ENCODE measurements at regions not wholly inside any gene's neighbourhood (a gene's known extent, or its start where the extent isn't known, plus 50 kb on each side); places are given as distances from the start of the nearest gene placed in this dataset.
A peak's percentile ranks its signal among the peaks of the same experiment; 100 is the strongest.

DNA sequence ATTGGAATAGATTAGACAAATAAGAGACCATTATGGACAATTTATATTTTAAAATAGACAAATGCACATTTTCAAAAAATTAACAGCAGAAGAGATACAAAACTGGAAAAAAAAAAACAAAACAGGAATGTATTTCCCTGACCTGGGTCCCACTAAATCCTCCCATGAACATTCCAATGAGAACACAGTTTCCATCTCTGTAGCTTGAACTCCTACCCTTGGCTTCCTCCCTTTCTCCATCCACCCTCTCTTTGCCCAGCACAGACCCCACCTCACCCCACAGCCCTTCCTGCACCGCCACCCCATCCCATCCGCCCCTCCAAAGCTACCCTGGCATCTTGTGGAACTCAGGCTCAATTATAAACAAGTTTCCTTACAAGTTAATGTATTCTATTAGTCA is 71.2 kb upstream of the MPP7 start:
- TF ChIP-seq POLR2A (IDR thresholded peaks at IDR 0.05): no peak
- TF ChIP-seq, protein P1, sequence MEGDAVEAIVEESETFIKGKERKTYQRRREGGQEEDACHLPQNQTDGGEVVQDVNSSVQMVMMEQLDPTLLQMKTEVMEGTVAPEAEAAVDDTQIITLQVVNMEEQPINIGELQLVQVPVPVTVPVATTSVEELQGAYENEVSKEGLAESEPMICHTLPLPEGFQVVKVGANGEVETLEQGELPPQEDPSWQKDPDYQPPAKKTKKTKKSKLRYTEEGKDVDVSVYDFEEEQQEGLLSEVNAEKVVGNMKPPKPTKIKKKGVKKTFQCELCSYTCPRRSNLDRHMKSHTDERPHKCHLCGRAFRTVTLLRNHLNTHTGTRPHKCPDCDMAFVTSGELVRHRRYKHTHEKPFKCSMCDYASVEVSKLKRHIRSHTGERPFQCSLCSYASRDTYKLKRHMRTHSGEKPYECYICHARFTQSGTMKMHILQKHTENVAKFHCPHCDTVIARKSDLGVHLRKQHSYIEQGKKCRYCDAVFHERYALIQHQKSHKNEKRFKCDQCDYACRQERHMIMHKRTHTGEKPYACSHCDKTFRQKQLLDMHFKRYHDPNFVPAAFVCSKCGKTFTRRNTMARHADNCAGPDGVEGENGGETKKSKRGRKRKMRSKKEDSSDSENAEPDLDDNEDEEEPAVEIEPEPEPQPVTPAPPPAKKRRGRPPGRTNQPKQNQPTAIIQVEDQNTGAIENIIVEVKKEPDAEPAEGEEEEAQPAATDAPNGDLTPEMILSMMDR (IDR thresholded peaks at IDR 0.05): no peak
- Histone ChIP-seq H3K27ac (no peak overlapping the region), H3K4me3 (no peak overlapping the region), H3K4me1 (no peaks in the 10 kb centered on the region), H3K27me3 (no peaks in the 10 kb centered on the region), H3K9me3 (no peaks in the 10 kb centered on the region), H3K36me3 (no peaks in the 10 kb centered on the region)
- no peak for DNase-seq
- intact Hi-C loops (cut with DNase I; ENCODE audit: low total_unique reads): no loop called here

DNA sequence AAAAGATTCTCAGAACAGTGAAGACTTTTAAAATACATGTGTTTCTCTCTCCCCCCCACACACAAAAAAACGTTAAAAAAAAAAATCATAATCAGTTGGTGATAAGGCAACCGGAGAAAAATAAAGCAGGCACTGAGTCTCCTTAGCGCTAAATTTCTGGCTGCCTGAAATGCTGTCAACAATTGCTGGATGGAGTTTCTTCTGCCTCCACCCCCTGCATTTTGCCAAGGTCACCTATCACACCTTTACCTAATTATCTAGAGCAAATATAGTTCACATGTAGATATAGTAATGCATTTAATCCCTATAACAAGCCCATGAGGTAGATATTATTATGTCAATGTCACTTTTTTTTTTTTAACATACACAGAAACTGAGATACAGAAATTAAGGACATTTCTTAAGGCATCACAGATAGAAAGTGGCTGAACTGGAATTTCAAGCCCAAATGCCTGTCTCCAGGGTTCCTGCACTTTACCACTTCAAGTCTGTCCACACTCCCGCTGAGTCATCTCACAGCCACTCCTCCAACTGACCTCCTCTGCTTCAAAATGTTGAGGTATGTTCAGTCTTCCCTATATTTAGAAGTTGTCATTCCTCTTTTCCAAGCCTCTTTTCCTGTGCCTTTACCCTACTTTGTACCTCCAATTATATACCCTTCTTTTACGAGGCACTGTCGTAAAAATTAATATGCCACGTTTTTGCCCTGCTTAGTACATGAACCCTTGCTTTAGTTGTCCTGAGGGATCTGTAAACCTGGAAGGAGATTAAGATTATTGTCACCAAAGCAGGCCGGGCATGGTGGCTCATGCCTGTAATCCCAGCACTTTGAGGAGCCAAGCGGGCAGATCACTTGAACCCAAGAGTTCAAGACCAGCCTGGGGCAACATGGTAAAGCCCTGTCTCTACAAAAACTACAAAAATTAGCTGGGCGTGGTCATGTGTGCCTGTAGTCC is 72.8 kb upstream of the MPP7 start:
- Histone ChIP-seq H3K36me3 (no peaks in the 10 kb centered on the region), H3K4me1 (no peaks in the 10 kb centered on the region), H3K9me3 (no peaks in the 10 kb centered on the region), H3K27me3 (no peaks in the 10 kb centered on the region), H3K27ac (no peak overlapping the region), H3K4me3 (no peak overlapping the region)
- intact Hi-C loops (cut with DNase I; ENCODE audit: low total_unique reads): no loop called here
- no peak for TF ChIP-seq POLR2A (IDR thresholded peaks at IDR 0.05)
- TF ChIP-seq, protein P1 (IDR thresholded peaks at IDR 0.05): no peak
- peak in 1 of 2 donors; percentile 24 for DNase-seq

DNA sequence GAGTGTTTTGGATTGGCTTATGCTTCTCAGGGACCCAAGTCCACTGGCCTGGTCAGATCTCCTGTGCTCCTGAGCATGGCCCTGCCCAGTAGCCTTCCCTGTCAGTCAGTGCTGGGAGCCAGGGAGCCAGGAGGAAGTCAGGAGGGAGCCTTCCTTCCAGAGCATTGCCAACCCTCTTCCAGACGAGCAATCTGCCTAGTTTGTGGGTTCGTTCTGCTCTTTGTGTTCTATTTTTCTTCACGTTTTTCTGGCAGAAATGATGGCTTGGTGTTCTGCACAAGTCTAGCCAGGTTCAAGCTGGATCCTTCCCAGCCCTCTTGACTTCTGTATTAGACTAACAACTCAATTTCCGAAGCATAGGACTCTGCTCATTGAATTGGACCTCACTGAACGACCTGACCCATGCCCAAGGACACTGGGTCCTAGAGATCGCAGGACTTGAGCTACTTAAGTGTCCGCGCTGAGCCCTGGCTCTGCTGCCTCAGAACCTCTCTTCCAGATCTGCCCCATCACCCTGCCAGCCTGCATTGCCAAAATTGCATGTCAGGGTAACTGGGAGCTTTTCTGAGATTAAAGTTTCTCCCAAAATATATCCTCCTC is 76.2 kb upstream of the MPP7 start:
- intact Hi-C loops (cut with DNase I; ENCODE audit: low total_unique reads): no loop called here
- no peak overlapping the region for H3K27ac ChIP-seq
- no peaks in the 10 kb centered on the region for H3K36me3 ChIP-seq

DNA sequence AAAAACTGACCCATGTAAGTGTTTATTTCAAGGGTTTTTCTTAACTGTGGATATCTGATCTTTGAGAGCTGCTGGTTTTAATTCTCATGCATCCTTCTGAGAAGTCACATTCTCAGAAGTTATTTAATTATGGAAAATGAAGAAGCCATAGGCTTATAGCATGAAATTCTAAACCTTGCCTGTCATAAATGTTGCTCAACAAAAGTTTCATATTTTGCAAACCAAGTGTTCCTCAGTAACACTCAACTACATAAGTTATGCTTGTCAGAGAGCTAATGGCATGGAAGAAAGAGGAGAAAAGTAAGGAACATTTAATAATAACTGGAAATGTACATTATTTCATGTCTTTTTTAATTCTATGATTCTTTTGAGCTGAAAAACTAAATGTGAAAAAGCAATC is 78.6 kb upstream of the MPP7 start:
- TF ChIP-seq, protein P1 (IDR thresholded peaks at IDR 0.05): no peak
- no peak for TF ChIP-seq POLR2A (IDR thresholded peaks at IDR 0.05)
- intact Hi-C loops (cut with DNase I; ENCODE audit: low total_unique reads): loop anchor here (5.0 kb wide), 1 partner anchor 129 kb away; no protein-coding TSS in a partner anchor
- no peak overlapping the region for H3K27ac ChIP-seq

More for the DNA sequence above, 76.2 kb upstream of the MPP7 start:
- Histone ChIP-seq H3K4me3 (no peak overlapping the region), H3K4me1 (no peaks in the 10 kb centered on the region), H3K9me3 (no peaks in the 10 kb centered on the region), H3K27me3 (no peaks in the 10 kb centered on the region)
- no peak for DNase-seq
- TF ChIP-seq POLR2A (IDR thresholded peaks at IDR 0.05): no peak
- TF ChIP-seq, protein P1 (IDR thresholded peaks at IDR 0.05): no peak

DNA sequence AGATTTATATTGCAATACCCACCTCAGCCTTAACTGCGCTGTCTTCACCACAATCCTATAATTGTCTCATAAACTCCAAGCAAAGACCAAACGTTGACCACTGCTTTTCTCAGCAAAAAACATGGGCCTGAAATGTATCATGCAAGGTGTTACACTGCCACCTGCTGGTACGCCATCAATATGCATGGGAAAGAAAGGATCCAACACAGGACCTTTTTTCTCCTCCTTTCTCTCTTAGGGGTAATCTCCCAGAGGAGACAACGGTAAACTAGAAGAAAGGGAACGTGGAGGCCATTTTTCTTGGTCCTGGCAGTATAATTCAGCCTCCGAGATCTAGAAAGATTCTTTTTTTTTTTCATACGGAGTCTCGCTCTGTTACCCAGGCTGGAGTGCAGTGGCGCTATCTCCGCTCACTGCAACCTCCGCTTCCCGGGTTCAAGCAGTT is 79.1 kb upstream of the MPP7 start:
- no peak overlapping the region for H3K27ac ChIP-seq
- H3K4me1 ChIP-seq: no peaks in the 10 kb centered on the region
- DNase-seq: peak; percentile 81 to 88
- H3K9me3 ChIP-seq: no peaks in the 10 kb centered on the region
- H3K4me3 ChIP-seq: no peak overlapping the region
- TF ChIP-seq, protein P1 (IDR thresholded peaks at IDR 0.05): peak; percentile 93 to 96 (median 94)
- TF ChIP-seq POLR2A (IDR thresholded peaks at IDR 0.05): no peak
- no peaks in the 10 kb centered on the region for H3K36me3 ChIP-seq
- H3K27me3 ChIP-seq: no peaks in the 10 kb centered on the region
- intact Hi-C loops (cut with DNase I; ENCODE audit: low total_unique reads): loop anchor here (5.0 kb wide), 1 partner anchor 130 kb away; no protein-coding TSS in a partner anchor

More for the DNA sequence above, 78.6 kb upstream of the MPP7 start:
- Histone ChIP-seq H3K4me3 (no peak overlapping the region), H3K9me3 (no peaks in the 10 kb centered on the region), H3K27me3 (no peaks in the 10 kb centered on the region), H3K4me1 (no peaks in the 10 kb centered on the region), H3K36me3 (no peaks in the 10 kb centered on the region)
- DNase-seq: no peak

Measured in uterus (tissue), 3 donors.